ENCODE measurements at regions not wholly inside any gene's neighbourhood (a gene's known extent, or its start where the extent isn't known, plus 50 kb on each side); places are given as distances from the start of the nearest gene placed in this dataset.

DNA sequence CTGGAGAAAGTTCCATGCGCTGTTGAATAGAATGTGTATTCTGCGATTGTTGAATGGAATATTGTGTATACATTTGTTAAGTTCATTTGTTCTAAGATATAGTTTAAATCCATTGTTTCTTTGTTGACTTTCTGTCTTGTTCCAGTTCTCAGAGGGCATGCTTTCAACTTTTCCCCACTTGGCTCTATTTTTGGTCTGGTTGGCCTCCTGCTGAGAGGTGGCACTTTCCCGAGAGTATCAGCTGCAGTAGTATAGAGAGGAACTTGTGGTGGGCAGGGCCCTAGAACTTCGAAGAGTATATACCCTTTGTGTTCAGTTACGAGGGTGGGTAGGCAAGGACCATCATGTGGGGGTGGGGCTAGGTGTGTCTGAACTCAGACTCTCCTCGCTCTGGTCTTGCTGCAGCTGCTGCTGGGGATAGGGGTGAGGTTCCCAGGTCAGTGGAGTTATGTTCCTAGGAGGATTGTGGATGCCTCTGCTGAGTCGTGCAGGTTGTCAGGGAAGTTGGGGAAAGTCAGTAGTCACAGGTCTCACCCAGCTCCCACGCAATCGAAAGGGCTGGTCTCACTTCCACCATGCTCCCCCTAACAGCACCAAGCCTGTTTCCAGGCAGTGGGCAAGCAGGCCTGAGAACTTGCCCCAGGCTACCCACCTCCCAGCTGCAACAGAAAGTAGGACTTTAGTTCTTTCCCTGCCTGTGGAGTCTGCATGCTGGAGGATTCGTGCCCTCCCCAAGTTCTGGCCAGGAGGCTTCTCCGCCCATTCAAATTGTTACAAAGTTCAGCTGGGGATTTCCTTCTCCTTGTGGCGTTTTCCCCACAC is 118.9 kb upstream of the SSTR4 start:
- no peak overlapping the region for H4K8ac ChIP-seq (replicated peaks; ENCODE audit: insufficient read length, low read depth, low read length)

More for the DNA sequence above, 118.9 kb upstream of the SSTR4 start:
- H2AFZ ChIP-seq (ENCODE audit: low read length) = no peak overlapping the region
- H2BK15ac ChIP-seq (ENCODE audit: low read depth, low read length) = no peak overlapping the region
- no peak for DNase-seq
- no peaks in the 10 kb centered on the region for H3K79me2 ChIP-seq (ENCODE audit: insufficient read depth, low read length)
- H4K5ac ChIP-seq (ENCODE audit: insufficient read length, low read depth, low read length) = no peak overlapping the region
- H2BK120ac ChIP-seq (ENCODE audit: low read depth, low read length, poor library complexity, severe bottlenecking) = no peak overlapping the region
- H3T11ph ChIP-seq (ENCODE audit: low read length) = no peak overlapping the region
- H4K91ac ChIP-seq (ENCODE audit: insufficient read length, low read depth, low read length) = no peak overlapping the region
- H4K20me1 ChIP-seq (ENCODE audit: control insufficient read depth, insufficient read depth, insufficient read length) = no peaks in the 10 kb centered on the region
- no peaks in the 10 kb centered on the region for H3K27me3 ChIP-seq (ENCODE audit: insufficient read depth, low read length)
- no peak overlapping the region for H3K27ac ChIP-seq (ENCODE audit: insufficient read length, low read depth, low read length)
- no peaks in the 10 kb centered on the region for H3K9me3 ChIP-seq (ENCODE audit: control insufficient read depth, low read depth, low read length)
- TF ChIP-seq, protein P1, sequence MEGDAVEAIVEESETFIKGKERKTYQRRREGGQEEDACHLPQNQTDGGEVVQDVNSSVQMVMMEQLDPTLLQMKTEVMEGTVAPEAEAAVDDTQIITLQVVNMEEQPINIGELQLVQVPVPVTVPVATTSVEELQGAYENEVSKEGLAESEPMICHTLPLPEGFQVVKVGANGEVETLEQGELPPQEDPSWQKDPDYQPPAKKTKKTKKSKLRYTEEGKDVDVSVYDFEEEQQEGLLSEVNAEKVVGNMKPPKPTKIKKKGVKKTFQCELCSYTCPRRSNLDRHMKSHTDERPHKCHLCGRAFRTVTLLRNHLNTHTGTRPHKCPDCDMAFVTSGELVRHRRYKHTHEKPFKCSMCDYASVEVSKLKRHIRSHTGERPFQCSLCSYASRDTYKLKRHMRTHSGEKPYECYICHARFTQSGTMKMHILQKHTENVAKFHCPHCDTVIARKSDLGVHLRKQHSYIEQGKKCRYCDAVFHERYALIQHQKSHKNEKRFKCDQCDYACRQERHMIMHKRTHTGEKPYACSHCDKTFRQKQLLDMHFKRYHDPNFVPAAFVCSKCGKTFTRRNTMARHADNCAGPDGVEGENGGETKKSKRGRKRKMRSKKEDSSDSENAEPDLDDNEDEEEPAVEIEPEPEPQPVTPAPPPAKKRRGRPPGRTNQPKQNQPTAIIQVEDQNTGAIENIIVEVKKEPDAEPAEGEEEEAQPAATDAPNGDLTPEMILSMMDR (conservative IDR thresholded peaks at IDR 0.05) = no peak
- H3K23me2 ChIP-seq (ENCODE audit: insufficient read length, low read depth, low read length, poor library complexity, severe bottlenecking) = no peaks in the 10 kb centered on the region
- H3K4me1 ChIP-seq (ENCODE audit: insufficient read depth, low read length) = no peaks in the 10 kb centered on the region; the same call in 1 of the 2 replicates
- no peak overlapping the region for H2BK12ac ChIP-seq (ENCODE audit: insufficient read length, low read depth, low read length)
- no peak overlapping the region for H2AK5ac ChIP-seq (ENCODE audit: insufficient read length, low read length)
- WGBS (ENCODE audit: extremely low coverage, insufficient read length, low lambda C conversion rate) = no CpG with 5 or more reads among the region's 12 CpGs
- peaks cover 2 to 7% of the 10 kb centered on the region in 2 experiments; a peak in 3 of 4 replicates for H3K4me1 Mint-ChIP-seq
- no peak overlapping the region for H3K4me3 Mint-ChIP-seq
- H3K9ac ChIP-seq (ENCODE audit: extremely low read depth, insufficient read length, low read length) = no peak overlapping the region
- no peak overlapping the region for H3K4ac ChIP-seq (ENCODE audit: low read depth, low read length)
- no peak overlapping the region for H3K23ac ChIP-seq (ENCODE audit: insufficient read length, low read depth, low read length)
- H3K18ac ChIP-seq (ENCODE audit: insufficient read length, low read depth, low read length) = no peak overlapping the region
- H3K27ac Mint-ChIP-seq = peak overlapping the region in 1 of 3 experiments; percentile 11; a peak in 1 of 7 replicates
- H3K36me3 Mint-ChIP-seq (ENCODE audit: insufficient read depth in 1 of 3, low read depth in 3 of 3) = no peaks in the 10 kb centered on the region
- peaks cover 9% of the 10 kb centered on the region for H3K27me3 Mint-ChIP-seq (ENCODE audit: low read depth)
- H2BK20ac ChIP-seq (ENCODE audit: low read depth, low read length, poor library complexity, severe bottlenecking) = no peak overlapping the region
- peaks cover 8 to 13% of the 10 kb centered on the region in 2 experiments; a peak in 4 of 5 replicates for H3K9me3 Mint-ChIP-seq
- H2BK5ac ChIP-seq (ENCODE audit: insufficient read length, low read length) = no peak overlapping the region
- H3K4me2 ChIP-seq (ENCODE audit: insufficient read depth, insufficient read length, low read length) = no peak overlapping the region
- no peak overlapping the region for H3K14ac ChIP-seq (ENCODE audit: insufficient read depth, low read length)
- no peak overlapping the region for H3K56ac ChIP-seq (ENCODE audit: insufficient read length, low read depth, low read length)
- no peaks in the 10 kb centered on the region for H3K79me1 ChIP-seq (ENCODE audit: insufficient read depth, low read depth, low read length, poor library complexity, severe bottlenecking)
